CD4-positive, alpha-beta T cell treated with Interleukin-4 for 1 hour (primary cell): ENCODE measurements at regions not wholly inside any gene's neighbourhood (a gene's known extent, or its start where the extent isn't known, plus 50 kb on each side); places are given as distances from the start of the nearest gene placed in this dataset.
"Not testable (repeated sequence)": the region's sequence is repeated elsewhere in the genome, so short reads cannot be mapped to it uniquely, and the experiment has no call there.

ENCODE experiments used
- DNase-seq, 2 donors: peaks; one replicate each; pipeline ENCODE4 v3.0.0-alpha.2; 2020 to 2022

DNA sequence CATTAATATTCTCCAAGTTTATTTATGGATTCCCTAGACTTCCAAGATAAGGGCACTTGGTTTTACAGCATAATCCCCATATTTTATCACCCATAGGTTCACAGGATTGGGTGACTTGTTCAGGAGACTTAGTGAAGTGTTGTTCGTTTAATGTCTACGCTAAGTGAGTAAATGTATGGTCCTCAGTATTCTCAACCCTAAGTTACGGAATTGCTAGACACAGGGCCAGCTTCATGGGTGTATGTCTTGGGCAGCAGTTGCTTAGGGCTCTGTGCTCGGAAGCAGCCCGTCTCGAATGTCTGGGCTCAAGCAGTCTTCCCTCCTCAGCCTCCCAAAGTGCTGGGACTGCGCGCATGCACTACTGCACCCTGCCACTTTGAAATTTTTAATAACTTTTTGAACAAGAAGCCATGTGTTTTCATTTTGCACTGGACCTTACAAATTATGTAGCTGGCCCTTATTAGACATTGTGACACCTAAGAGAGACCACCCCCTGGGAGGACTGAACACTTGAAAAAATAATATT is 91.5 kb upstream of the ZNF217 start:
- DNase-seq, result no peak

- DNase-seq, result no peak
Measured at GRCh38 chr20:53683506-53683905, 89.9 kb upstream of the ZNF217 start.

DNA sequence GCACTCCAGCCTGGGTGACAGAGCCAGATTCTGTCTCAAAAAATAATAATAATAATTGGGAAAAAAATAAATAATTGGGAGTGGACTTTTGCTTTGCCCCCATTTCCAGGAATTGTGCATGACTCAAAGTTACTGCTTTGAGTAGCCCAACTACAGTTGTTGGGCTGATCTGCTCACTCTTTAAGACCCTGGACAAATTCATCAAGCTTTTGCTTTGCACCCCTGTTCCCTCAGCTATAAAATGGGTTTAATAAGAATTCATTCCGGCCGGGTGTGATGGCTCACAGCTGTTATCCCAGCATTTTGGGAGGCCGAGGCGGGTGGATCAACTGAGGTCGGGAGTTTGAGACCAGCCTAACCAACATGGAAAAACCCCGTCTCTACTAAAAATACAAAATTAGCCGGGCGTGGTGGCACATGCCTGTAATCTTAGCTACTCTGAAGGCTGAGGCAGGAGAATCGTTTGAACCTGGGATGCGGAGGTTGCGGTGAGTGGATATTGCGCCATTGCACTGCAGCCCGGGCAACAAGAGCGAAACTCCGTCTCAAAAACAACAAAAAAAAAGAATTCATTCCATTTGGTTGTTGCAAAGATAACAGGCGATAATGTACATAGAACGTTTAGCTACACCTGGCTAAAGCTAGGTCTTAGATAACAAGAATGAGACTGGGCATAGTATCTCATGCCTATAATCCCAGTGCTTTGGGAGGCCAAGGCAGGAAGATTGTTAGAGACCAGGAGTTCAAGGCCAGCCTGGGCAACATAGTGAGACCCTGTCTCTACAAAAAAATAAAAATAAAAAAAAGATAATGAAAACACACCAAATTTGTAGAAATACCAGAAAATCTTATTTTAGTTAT is 87.9 kb upstream of the ZNF217 start:
- DNase-seq, result no peak

- no peak for DNase-seq
Measured at GRCh38 chr20:53679597-53680309, 86.1 kb upstream of the ZNF217 start.

GRCh38 chr20:53678990-53679596 is 85.5 kb upstream of the ZNF217 start:
- no peak for DNase-seq

GRCh38 chr20:53678315-53678989 is 84.8 kb upstream of the ZNF217 start:
- DNase-seq, result no peak

DNA sequence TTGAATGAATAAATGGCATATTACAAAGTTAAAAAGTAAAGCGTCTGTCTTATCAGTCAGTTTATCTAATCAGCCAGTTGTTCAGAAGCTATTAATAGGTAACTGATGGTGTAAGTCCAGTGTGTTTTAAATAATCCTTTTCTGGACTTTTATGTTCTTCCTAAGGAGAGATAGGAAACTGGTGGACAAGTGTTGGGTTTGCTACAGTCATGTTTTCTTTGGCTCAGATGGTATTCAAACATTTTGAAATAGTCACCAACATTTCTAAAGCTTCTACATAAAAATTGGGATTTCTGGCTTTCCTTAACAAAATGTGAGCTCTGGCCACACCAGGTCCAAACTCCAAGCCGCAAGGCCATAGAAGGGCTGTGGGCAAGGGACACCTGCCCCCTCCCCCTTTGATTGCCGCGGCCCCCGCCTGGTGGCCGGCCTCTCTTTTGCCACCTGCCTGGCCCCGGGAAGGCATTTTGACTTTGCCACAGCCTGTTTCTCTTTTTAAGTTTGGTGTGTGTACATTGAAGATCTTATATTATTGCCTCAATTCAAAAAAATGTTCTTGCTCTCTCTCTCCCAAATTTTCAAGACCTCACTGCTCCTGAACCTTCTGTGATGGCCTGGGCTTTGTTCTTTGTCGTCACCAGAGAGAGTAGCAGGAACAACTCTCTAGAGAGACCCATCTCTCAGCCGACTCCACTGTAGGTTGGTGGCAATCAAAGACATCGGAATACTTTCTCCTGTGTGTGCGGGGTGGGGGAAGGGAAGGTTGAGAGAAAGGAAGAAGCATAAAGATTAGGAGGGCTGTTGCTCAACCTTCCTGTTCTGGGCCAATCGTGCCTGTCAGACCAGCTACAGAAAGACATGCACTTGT is 84.0 kb upstream of the ZNF217 start:
- peak in 1 of 2 donors; percentile 37 for DNase-seq

- no peak for DNase-seq
Measured at GRCh38 chr20:53676987-53677386, 83.3 kb upstream of the ZNF217 start.

DNA sequence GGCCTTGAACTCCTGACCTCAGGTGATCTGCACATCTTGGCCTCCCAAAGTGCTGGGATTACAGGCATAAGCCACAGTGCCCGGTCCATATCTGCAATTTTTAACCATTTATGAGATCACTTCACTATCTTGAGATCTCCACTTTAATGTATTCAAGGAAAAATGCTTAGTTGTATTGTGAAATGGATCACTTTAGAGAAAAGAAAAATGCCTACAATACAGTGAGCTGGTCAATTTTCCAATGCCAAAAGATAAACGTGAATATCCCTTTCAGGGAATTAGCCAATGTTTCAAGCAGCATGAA is 82.8 kb upstream of the ZNF217 start:
- no peak for DNase-seq

DNA sequence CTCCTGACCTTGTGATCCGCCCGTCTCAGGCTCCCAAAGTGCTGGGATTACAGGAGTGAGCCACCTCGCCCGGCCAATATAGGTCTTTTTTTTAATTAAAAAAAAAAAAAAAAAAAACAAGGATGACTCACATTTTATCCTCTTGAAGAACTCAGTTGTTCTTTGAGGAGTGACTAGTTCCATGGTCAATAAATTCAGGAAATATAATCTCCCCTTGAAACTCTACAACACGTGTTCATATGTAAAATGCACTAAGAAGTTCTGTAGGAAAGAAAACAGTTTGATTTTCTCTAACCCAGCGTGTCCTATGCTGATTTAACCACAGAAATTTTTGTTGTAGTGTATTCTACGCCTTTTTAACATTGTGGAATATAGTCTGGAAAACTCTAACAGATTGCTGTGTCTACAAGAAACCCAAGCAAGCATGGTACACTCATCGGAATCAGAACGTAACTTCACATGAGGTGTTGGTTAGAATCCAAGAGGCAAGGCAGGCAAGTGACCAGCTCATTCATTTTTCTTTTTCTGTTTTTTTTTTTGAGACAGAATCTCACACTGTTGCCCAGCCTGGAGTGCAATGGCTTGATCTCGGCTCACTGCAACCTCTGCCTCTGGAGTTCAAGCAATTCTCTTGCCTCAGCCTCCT is 79.0 kb upstream of the ZNF217 start:
- DNase-seq, result no peak

DNA sequence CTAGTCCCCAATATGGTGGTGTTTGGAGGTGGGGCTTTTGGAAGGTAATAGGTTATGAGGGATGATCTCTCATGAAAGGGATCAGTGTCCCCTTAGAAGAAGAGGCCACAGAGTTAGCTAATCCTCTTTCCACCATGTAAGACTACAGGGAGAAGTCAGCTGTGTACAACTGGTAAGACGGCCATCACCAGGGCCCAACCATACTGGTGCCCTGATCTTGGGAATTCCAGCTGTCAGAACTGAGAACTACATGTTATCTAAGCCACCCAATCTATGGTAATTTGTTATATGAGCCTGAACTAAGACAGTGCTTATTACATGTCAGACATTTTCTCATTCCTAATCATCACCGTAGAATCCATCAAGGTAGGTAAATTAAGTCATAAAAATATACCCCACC is 77.7 kb upstream of the ZNF217 start:
- no peak for DNase-seq

- not testable (repeated sequence) for DNase-seq
Measured at GRCh38 chr20:53669517-53670313, 76.1 kb upstream of the ZNF217 start.

DNA sequence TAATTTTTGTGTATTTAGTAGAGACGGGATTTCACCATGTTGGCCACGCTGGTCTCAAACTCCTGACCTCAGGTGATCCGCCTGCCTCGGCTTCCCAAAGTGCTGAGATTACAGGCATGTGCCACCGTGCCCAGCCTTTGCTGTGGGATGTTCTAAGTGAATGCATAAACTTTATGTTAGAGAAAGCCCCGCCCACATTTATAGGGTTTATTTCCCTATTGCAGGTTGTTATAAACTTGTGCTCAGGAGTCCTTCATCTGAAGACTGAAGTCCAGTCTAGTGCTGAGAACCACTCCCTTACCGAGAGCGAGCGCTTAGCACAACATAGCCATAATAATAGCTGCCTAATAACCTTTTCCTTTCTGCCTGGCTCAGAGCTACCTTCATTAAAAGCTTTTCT is 75.4 kb upstream of the ZNF217 start:
- DNase-seq, result no peak

GRCh38 chr20:53666144-53666543 is 72.5 kb upstream of the ZNF217 start:
- DNase-seq, result no peak

DNA sequence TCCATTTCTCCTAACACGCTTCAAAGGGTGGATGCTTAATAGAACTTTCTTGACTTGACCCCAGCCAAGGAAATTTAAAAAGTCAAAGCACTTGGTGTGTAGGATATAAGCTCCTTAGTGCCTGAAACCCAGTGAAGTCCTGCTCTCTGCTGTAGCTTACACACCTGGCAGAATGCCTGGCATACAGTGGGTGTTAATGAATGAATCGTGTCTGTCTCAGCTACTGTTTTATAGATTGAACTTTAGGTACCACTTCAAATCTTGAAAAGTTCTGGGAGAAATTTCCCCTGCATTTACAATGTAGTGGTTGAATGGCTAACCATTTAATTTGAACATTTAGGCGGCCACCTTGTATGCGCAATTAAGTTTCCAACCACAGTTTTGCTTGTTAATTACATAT is 70.5 kb upstream of the ZNF217 start:
- no peak for DNase-seq

DNA sequence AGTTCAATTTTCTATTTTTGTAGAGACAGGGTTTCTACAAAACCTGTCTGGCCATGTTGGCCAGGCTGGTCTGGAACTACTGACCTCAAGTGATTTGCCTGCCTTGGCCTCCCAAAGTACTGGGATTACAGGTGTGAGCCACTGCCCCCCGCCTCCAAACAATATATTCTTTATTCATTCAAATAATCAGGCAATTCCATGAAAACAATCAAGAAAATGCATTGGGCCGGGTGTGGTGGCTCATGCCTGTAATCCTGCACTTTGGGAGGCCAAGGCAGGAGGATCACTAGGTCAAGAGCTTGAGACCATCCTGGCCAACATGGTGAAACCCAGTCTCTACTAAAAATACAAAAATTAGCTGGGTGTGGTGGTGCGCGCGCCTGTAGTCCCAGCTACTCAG is 69.9 kb upstream of the ZNF217 start:
- DNase-seq, result not testable (repeated sequence)

DNA sequence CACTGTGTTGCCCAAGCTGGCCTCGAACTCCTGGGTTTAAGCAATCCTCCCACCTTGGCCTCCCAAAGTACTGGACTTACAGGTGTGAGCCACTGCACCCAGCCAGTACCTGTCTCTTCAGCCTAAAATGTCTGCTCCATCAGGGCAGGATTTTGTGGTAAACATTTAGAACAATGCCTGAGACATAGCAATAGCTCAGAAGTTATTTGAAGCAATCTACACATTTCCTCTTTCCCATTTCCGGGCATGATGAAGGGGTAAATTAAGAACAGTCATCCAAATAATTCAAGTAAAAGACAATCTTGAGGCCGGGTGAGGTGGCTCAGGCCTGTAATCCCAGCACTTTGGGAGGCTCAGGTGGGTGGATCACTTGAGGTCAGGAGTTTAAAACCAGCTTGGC is 69.0 kb upstream of the ZNF217 start:
- DNase-seq, result no peak

GRCh38 chr20:53660947-53661381 is 67.3 kb upstream of the ZNF217 start:
- peak in 1 of 2 donors; percentile 29 for DNase-seq

DNA sequence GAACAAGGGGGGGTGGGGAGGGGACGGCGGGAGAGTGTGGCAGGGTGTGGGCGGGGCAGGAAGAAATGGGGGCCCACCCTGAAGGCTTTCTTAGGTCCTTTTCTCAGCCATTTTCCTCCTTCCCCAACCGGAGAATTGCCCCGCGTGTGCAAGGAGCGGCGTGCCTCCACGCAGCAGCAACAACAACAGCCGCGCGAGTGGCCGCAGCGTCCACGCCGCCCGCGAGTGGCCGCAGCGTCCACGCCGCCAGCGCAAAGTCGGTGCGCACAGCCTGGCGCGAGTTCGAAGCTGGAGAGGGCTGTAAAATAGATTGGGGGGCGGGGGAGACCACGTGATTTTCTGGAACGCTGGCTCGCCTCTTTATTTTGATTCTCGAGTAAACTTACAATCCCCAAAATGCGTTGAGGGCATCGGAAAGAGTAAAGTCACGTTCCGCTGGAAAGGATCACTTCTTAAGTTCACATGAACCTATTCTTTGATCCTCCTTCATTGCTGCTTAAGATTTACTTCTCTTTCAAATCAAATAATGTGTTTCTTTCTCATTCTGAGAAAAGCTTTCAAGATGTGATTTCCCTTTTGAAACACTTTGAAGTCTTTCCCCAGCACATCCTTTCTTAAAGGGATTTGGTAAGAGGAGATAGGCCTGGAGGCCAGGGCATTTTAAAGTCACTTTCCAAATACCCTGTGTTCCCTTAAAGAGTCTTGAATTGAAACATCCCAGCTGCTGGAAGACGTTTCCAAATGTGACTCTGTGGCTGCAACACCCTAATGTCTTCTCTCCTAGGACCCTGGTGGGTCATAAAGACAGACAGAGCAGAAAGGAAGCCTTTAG is 66.7 kb upstream of the ZNF217 start:
- DNase-seq, result peak; percentile 30 to 34

DNA sequence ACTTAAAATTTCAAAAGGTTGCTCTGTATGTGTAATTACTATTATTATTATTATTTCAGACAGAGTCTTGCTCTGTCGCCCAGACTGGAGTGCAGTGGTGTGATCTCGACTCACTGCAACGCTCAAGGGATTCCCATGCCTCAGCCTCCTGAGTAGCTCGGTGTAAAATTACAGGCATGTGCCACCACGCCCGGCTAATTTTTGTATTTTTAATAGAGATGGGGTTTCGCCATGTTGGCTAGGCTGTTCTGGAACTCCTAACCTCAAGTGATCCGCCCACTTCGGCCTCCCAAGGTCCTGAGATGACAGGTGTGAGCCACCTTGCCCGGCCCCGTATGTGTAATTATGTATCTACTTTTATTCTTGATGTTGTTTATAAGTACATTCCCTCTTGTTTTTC is 65.3 kb upstream of the ZNF217 start:
- DNase-seq, result no peak
